IPS-18a (cell line): ENCODE measurements at regions not wholly inside any gene's neighbourhood (a gene's known extent, or its start where the extent isn't known, plus 50 kb on each side); places are given as distances from the start of the nearest gene placed in this dataset.

Experiments used
- H3K27ac ChIP-seq: one replicate; pipeline ENCODE4 v1.5.1; 2013; ENCODE audit warnings: low read length
- H3K27me3 ChIP-seq: one replicate; pipeline ENCODE4 v1.6.1; 2013; ENCODE audit warnings: mild to moderate bottlenecking, low read length; ENCODE audit not compliant: control insufficient read depth, insufficient read depth
- H3K36me3 ChIP-seq: one replicate; pipeline ENCODE4 v1.6.1; 2013; ENCODE audit warnings: low read depth, low read length; ENCODE audit not compliant: control insufficient read depth
- H3K4me1 ChIP-seq: one replicate; pipeline ENCODE4 v1.6.1; 2013; ENCODE audit warnings: low read depth, low read length; ENCODE audit not compliant: control insufficient read depth
- H3K4me3 ChIP-seq: one replicate; pipeline ENCODE4 v1.5.1; 2013; ENCODE audit warnings: low read length
- H3K9ac ChIP-seq: one replicate; pipeline ENCODE4 v1.6.1; 2013; ENCODE audit warnings: mild to moderate bottlenecking, low read length, moderate library complexity
- H3K9me3 ChIP-seq: one replicate; pipeline ENCODE4 v1.6.1; 2013; ENCODE audit warnings: low read depth, low read length; ENCODE audit not compliant: control insufficient read depth

DNA sequence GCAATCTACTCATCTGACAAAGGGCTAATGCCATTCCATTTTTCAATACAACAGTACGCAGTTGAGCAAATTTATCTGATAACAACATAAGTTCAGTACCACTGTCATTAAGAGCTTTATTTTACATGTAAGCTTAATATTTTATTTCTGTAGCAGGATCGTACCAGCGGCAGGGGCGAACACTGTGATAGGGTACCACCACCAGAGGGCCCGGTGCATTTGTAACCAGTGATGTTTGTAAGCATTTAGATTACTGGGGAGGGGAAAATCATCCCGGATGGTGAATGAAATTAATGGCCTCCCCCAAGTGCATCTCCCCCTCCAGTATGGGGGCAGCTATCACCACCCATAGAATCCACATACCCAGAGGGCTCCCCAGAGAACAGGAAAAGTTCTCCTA lies 179.0 kb downstream of the ADGRA3 start:
- H3K27ac ChIP-seq, result no peak overlapping the region
- no peak overlapping the region for H3K4me3 ChIP-seq
- H3K9ac ChIP-seq, result no peak overlapping the region
- H3K4me1 ChIP-seq, result no peaks in the 10 kb centered on the region
- no peaks in the 10 kb centered on the region for H3K27me3 ChIP-seq
- no peaks in the 10 kb centered on the region for H3K9me3 ChIP-seq
- no peaks in the 10 kb centered on the region for H3K36me3 ChIP-seq

- H3K27me3 ChIP-seq, result no peaks in the 10 kb centered on the region
- H3K9me3 ChIP-seq, result no peaks in the 10 kb centered on the region
- no peak overlapping the region for H3K4me3 ChIP-seq
- H3K36me3 ChIP-seq, result no peaks in the 10 kb centered on the region
- H3K4me1 ChIP-seq, result no peaks in the 10 kb centered on the region
- H3K9ac ChIP-seq, result no peak overlapping the region
- H3K27ac ChIP-seq, result no peak overlapping the region
Measured at GRCh38 chr4:22334155-22334554, 181.7 kb downstream of the ADGRA3 start.

DNA sequence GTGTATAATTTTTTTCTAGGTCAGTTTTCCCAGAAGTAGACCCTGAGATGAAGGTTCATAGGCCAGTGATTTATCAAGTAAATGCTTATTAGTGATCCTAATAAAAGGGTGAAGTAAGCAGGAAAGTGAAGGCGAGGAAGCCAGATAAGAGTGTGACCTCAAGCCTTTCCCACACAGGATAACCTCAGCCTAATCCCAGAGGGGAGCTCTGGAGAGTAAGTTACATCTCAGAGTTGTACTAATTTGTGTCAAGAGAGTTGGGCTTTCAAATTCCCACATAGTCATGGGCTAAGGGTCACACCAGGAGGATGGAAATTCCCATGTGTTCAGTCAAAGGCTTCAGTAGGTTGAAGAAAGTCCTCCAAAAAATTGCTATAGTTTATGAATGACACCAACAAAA lies 191.4 kb downstream of the ADGRA3 start:
- Histone ChIP-seq H3K4me3 (no peak overlapping the region), H3K27me3 (no peaks in the 10 kb centered on the region), H3K36me3 (no peaks in the 10 kb centered on the region), H3K9me3 (no peaks in the 10 kb centered on the region), H3K4me1 (peaks cover 8% of the 10 kb centered on the region), H3K9ac (no peak overlapping the region), H3K27ac (no peak overlapping the region)

GRCh38 chr4:22323691-22324090 lies 192.2 kb downstream of the ADGRA3 start:
- peaks cover 8% of the 10 kb centered on the region for H3K4me1 ChIP-seq
- no peak overlapping the region for H3K27ac ChIP-seq
- no peaks in the 10 kb centered on the region for H3K9me3 ChIP-seq
- H3K36me3 ChIP-seq, result no peaks in the 10 kb centered on the region
- no peak overlapping the region for H3K4me3 ChIP-seq
- H3K9ac ChIP-seq, result no peak overlapping the region
- H3K27me3 ChIP-seq, result no peaks in the 10 kb centered on the region

- Histone ChIP-seq H3K9ac (no peak overlapping the region), H3K27ac (no peak overlapping the region)
Measured at GRCh38 chr4:22322996-22323395, 192.9 kb downstream of the ADGRA3 start.

DNA sequence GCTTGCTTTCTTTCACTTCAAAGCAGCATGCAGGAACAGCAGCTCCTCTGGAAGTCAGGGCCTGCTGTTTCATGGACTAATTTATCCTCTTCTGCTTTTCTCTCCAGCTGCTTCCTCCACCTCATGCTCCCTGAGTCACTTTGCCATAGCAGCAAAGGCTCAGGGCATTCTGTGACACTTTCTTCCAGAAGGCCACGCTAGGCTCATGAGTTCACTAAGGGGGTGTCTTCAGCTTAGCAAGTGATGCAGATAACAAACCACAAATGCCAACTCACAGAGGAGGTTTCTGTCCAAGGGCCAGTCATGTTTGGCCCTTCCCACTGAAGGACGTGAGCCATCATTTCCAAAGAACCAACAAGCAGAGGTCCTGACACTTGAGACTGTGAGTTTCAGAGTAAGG lies 200.2 kb downstream of the ADGRA3 start:
- no peak overlapping the region for H3K4me3 ChIP-seq
- H3K9ac ChIP-seq, result no peak overlapping the region
- H3K36me3 ChIP-seq, result no peaks in the 10 kb centered on the region
- no peak overlapping the region for H3K27ac ChIP-seq
- H3K27me3 ChIP-seq, result no peaks in the 10 kb centered on the region
- no peaks in the 10 kb centered on the region for H3K4me1 ChIP-seq
- no peaks in the 10 kb centered on the region for H3K9me3 ChIP-seq

More at GRCh38 chr4:22322996-22323395, 192.9 kb downstream of the ADGRA3 start:
- Histone ChIP-seq H3K36me3 (no peaks in the 10 kb centered on the region), H3K9me3 (no peaks in the 10 kb centered on the region), H3K27me3 (no peaks in the 10 kb centered on the region), H3K4me1 (peaks cover 8% of the 10 kb centered on the region), H3K4me3 (no peak overlapping the region)

DNA sequence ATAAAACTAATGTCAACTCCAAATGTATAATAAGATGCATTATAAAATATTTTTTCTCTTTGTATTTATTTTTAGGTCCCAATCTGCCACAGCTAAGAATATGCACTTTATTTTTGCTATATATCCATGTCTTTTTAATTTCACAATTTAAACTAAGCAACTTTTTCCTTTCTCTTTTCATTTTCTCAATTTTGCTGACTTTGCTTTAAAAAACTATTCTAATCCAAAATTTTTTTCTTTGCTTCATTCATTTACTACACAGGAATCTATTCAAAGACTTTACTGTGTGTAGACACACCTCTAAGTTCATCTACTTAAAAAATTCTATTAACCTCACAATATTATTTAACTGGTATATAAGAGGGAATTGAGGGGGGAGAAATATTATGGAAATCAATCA lies 201.9 kb downstream of the ADGRA3 start:
- Histone ChIP-seq H3K9me3 (no peaks in the 10 kb centered on the region), H3K4me1 (no peaks in the 10 kb centered on the region), H3K9ac (no peak overlapping the region), H3K27me3 (no peaks in the 10 kb centered on the region), H3K4me3 (no peak overlapping the region), H3K27ac (no peak overlapping the region), H3K36me3 (no peaks in the 10 kb centered on the region)

DNA sequence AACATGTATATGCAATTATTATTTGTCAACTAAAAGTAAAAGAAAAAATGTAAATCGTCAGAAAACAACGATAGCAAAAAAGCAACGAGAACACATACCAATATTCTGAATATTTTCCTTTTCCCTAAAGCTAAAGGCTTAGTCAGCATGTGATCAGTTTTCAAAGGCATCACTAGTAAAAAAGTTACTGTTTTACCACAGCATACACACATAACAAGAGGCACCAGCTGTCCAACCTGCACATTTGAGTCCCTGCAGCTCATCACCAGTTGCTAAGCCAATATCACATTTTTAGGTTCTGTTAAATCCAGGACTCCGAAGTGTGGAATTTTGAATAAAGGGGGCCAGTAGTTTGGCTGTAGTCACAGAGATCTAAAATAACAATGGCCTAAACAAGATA lies 203.8 kb downstream of the ADGRA3 start:
- no peaks in the 10 kb centered on the region for H3K36me3 ChIP-seq
- H3K9me3 ChIP-seq, result no peaks in the 10 kb centered on the region
- no peak overlapping the region for H3K9ac ChIP-seq
- no peak overlapping the region for H3K4me3 ChIP-seq
- no peaks in the 10 kb centered on the region for H3K27me3 ChIP-seq
- H3K27ac ChIP-seq, result no peak overlapping the region
- no peaks in the 10 kb centered on the region for H3K4me1 ChIP-seq

- H3K27me3 ChIP-seq, result no peaks in the 10 kb centered on the region
- H3K4me1 ChIP-seq, result no peaks in the 10 kb centered on the region
- no peak overlapping the region for H3K9ac ChIP-seq
- no peak overlapping the region for H3K27ac ChIP-seq
- peaks cover 9% of the 10 kb centered on the region for H3K9me3 ChIP-seq
- H3K36me3 ChIP-seq, result no peaks in the 10 kb centered on the region
- no peak overlapping the region for H3K4me3 ChIP-seq
Measured at GRCh38 chr4:22301253-22301652, 214.6 kb downstream of the ADGRA3 start.

DNA sequence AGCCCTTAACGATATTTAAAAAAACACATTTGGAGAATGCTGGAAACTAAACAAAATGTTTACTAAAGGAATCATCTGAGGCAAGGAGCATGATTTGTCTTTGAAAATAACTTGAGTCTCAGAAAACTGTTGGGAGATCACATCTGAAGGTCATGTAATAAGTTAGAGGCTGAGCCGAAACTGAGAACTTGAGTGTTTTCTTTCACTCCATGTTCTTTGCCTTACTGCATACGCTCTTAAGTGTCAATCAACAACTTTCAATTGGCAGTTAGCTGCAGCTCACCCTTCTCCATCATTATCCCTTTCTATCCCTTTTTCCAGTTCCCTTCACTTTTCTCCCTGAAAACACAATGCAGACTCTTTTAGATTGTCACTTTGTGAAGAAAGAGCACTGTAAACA lies 216.2 kb downstream of the ADGRA3 start:
- no peak overlapping the region for H3K27ac ChIP-seq
- H3K9ac ChIP-seq, result no peak overlapping the region
- no peaks in the 10 kb centered on the region for H3K36me3 ChIP-seq
- no peaks in the 10 kb centered on the region for H3K4me1 ChIP-seq
- no peaks in the 10 kb centered on the region for H3K27me3 ChIP-seq
- H3K9me3 ChIP-seq, result peaks cover 9% of the 10 kb centered on the region
- no peak overlapping the region for H3K4me3 ChIP-seq

- no peaks in the 10 kb centered on the region for H3K36me3 ChIP-seq
- peaks cover 7% of the 10 kb centered on the region for H3K9me3 ChIP-seq
- H3K4me1 ChIP-seq, result no peaks in the 10 kb centered on the region
- H3K4me3 ChIP-seq, result no peak overlapping the region
- H3K27me3 ChIP-seq, result no peaks in the 10 kb centered on the region
- H3K27ac ChIP-seq, result no peak overlapping the region
- no peak overlapping the region for H3K9ac ChIP-seq
Measured at GRCh38 chr4:22287631-22288030, 228.2 kb downstream of the ADGRA3 start.

DNA sequence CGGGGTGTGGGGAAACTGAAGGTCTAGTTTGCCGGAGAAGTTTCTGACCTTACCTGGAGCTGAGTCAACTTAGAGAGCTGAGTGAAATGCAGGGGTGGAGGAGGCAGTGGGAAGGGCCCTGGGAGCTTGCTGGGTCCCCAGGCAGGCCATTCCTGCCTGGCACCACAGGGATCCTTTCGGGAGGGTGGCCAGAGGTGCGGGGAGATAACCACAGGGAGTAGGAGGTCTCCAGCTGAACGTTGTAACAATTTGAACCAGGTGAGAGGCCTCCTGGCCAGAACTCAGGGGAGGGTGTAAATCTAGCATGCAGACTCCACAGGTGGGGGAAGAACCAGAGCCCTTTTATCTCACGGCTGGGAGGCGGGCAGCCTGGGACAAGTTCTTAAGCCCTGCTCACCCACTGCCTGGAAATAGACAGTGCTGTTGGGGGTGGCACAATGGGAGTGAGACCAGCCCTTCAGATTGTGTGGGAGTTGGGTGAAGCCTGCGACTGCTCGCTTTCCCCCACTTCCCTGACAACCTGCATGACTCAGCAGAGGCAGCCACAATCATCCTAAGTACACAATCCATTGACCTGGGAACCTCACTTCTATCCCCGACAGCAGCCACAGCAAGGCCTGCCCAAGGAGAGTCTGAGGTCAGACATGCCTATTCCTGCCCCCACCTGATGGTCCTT lies 247.4 kb downstream of the ADGRA3 start:
- H3K27me3 ChIP-seq, result no peaks in the 10 kb centered on the region
- H3K27ac ChIP-seq, result no peak overlapping the region
- no peak overlapping the region for H3K9ac ChIP-seq
- H3K36me3 ChIP-seq, result no peaks in the 10 kb centered on the region
- H3K4me3 ChIP-seq, result no peak overlapping the region
- H3K9me3 ChIP-seq, result no peaks in the 10 kb centered on the region
- no peaks in the 10 kb centered on the region for H3K4me1 ChIP-seq
